H1 (cell line): ENCODE measurements at regions not wholly inside any gene's neighbourhood (a gene's known extent, or its start where the extent isn't known, plus 50 kb on each side); places are given as distances from the start of the nearest gene placed in this dataset.

Source experiments
- ASH2L ChIP-seq: fragments of 200-600, 300-600 bp; sonication (generic); IDR thresholded peaks from one replicate; pipeline ENCODE4 v1.7.1; 2017; ENCODE audit warnings: low read length
- CEBPB ChIP-seq: IDR thresholded peaks from 2 replicates; pipeline ENCODE4 v1.6.1; 2012; ENCODE audit warnings: low read depth, low read length
- E2F6 ChIP-seq: IDR thresholded peaks from 2 replicates; pipeline ENCODE4 v1.6.1; 2012; ENCODE audit warnings: inconsistent platforms
- JUND ChIP-seq: IDR thresholded peaks from 2 replicates; pipeline ENCODE4 v1.6.1; 2011; ENCODE audit warnings: mild to moderate bottlenecking, improper control_type of control experiment, low read length
- SP2 ChIP-seq: IDR thresholded peaks from 2 replicates; pipeline ENCODE4 v1.6.1; 2012; ENCODE audit warnings: mild to moderate bottlenecking, low read length, inconsistent platforms
- TEAD4 ChIP-seq: IDR thresholded peaks from 2 replicates; pipeline ENCODE4 v1.6.1; 2012; ENCODE audit warnings: low read depth, low read length, inconsistent platforms, mixed read lengths

DNA sequence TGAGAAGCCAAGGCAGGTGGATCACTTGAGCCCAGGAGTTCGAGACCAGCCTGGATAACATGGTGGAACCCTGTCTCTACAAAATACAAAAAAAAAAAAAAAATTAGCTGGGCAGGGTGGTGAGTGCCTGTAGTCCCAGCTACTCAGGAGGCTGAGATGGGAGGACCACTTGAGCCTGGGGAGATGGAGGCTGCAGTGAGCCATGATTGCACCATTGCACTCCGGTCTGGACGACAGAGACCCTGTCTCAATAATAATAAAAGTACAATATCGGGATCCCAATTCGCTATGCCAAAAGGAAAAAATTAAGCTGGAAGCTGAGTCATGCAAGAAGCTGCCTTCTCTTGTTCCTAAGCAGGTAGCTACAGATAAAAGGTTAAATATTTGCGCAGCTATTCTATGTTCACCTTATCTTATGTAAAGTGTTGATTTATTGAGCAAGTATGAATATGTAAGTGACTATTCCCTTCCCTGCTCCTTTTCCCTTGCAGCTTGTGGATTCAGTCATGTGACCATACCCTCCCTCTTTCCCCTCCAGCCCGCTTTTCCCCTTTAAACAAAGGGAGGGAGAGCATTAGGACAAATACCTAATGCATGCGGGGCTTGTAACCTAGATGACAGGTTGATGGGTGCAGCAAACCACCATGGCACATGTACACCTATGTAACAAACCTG is 112.0 kb downstream of the LITAF start (continued):
- TF ChIP-seq ASH2L (no peak), SP2 (no peak), JUND (no peak), E2F6 (no peak), TEAD4 (no peak), CEBPB (no peak)
